C4-2B (cell line): ENCODE measurements at regions not wholly inside any gene's neighbourhood (a gene's known extent, or its start where the extent isn't known, plus 50 kb on each side); places are given as distances from the start of the nearest gene placed in this dataset.

ENCODE experiments used
- CTCF ChIP-seq: fragments of 450-650 bp; conservative IDR thresholded peaks from 2 replicates; pipeline ENCODE4 v1.5.1; 2017; ENCODE audit warnings: mild to moderate bottlenecking
- ZFX ChIP-seq: fragments of 450-650 bp; IDR thresholded peaks from 2 replicates; pipeline ENCODE4 v1.6.1; 2017

- no peak for TF ChIP-seq CTCF
- TF ChIP-seq ZFX: no peak
Observed at GRCh38 chr14:30309405-30309804, 249.6 kb upstream of the G2E3 start.
